Liver (tissue), 8 donors: ENCODE measurements at regions not wholly inside any gene's neighbourhood (a gene's known extent, or its start where the extent isn't known, plus 50 kb on each side); places are given as distances from the start of the nearest gene placed in this dataset.

Experiments used
- DNase-seq: peaks from one replicate; pipeline ENCODE4 v3.0.0-alpha.2; 2017; ENCODE audit warnings: low spot score
- H3K27ac ChIP-seq, 2 donors: one replicate each; pipeline ENCODE4 v1.7.0; 2013; ENCODE audit warnings: inconsistent platforms in 2 of 2, low read length in 2 of 2, control low read depth in 1 of 2, low read depth in 1 of 2, mild to moderate bottlenecking in 1 of 2
- H3K27me3 ChIP-seq, 4 donors: one replicate each; pipeline versions ENCODE4 v1.6.1 to v1.7.0; 2013; ENCODE audit warnings: low read length in 3 of 4, inconsistent platforms in 1 of 4, mild to moderate bottlenecking in 1 of 4, moderate library complexity in 1 of 4; ENCODE audit not compliant: control insufficient read depth in 4 of 4, insufficient read depth in 4 of 4
- H3K36me3 ChIP-seq, 4 donors: one replicate each; pipeline versions ENCODE4 v1.6.1 to v1.7.0; 2013; ENCODE audit warnings: low read length in 3 of 4, mild to moderate bottlenecking in 3 of 4, low read depth in 1 of 4, moderate library complexity in 1 of 4; ENCODE audit not compliant: control insufficient read depth in 4 of 4, insufficient read depth in 3 of 4
- H3K4me1 ChIP-seq, 4 donors: one replicate each; pipeline versions ENCODE4 v1.6.1 to v1.7.0; 2013; ENCODE audit warnings: low read length in 3 of 4, mild to moderate bottlenecking in 3 of 4, moderate library complexity in 1 of 4; ENCODE audit not compliant: control insufficient read depth in 4 of 4, insufficient read depth in 4 of 4
- H3K4me3 ChIP-seq, 3 donors: one replicate each; pipeline versions ENCODE4 v1.6.1 to v1.7.0; 2013; ENCODE audit warnings: low read length in 3 of 3, control low read depth in 1 of 3, low read depth in 1 of 3, mild to moderate bottlenecking in 1 of 3
- H3K9ac ChIP-seq, 2 donors: one replicate each; pipeline ENCODE4 v1.7.0; 2013; ENCODE audit warnings: low read length in 2 of 2, mild to moderate bottlenecking in 2 of 2, moderate library complexity in 2 of 2, control low read depth in 1 of 2, low read depth in 1 of 2
- H3K9me3 ChIP-seq, 4 donors: one replicate each; pipeline versions ENCODE4 v1.6.1 to v1.7.0; 2013; ENCODE audit warnings: low read length in 3 of 4; ENCODE audit not compliant: control insufficient read depth in 4 of 4
- EGR1 ChIP-seq, 2 donors: IDR thresholded peaks; 2 replicates each; pipeline ENCODE4 v1.6.1; 2016 to 2018; ENCODE audit warnings: antibody characterized with exemption in 2 of 2, low read depth in 2 of 2
- FOXA1 ChIP-seq: IDR thresholded peaks from 2 replicates; pipeline ENCODE4 v1.6.1; 2016; ENCODE audit warnings: antibody characterized with exemption
- FOXA2 ChIP-seq: IDR thresholded peaks from 2 replicates; pipeline ENCODE4 v1.6.1; 2016; ENCODE audit warnings: antibody characterized with exemption
- GABPA ChIP-seq, 2 donors: IDR thresholded peaks in 1 of 2; conservative IDR thresholded peaks in 1 of 2; 2 replicates each; pipeline ENCODE4 v1.6.1; 2016; ENCODE audit warnings: antibody characterized with exemption in 2 of 2, mild to moderate bottlenecking in 1 of 2, moderate library complexity in 1 of 2
- HNF4A ChIP-seq, 2 donors: conservative IDR thresholded peaks; 2 replicates each; pipeline ENCODE4 v1.6.1; 2016; ENCODE audit warnings: antibody characterized with exemption in 2 of 2, mild to moderate bottlenecking in 2 of 2
- RXRA ChIP-seq, 2 donors: IDR thresholded peaks; 2 replicates each; pipeline ENCODE4 v1.6.1; 2017 to 2018; ENCODE audit warnings: antibody characterized with exemption in 2 of 2, mild to moderate bottlenecking in 1 of 2
- SP1 ChIP-seq: IDR thresholded peaks from 2 replicates; pipeline ENCODE4 v1.6.1; 2018; ENCODE audit warnings: antibody characterized with exemption, mild to moderate bottlenecking
- TAF1 ChIP-seq: conservative IDR thresholded peaks from 2 replicates; pipeline ENCODE4 v1.6.1; 2016; ENCODE audit warnings: antibody characterized with exemption, mild to moderate bottlenecking
- WGBS: extraction: QIAGEN DNeasy Blood & Tissue Kit; methylation state at CpG from one replicate; pipeline ENCODE4 v1.1.7; 2013; 5-methylcytosine and 5-hydroxymethylcytosine counted together
- TF ChIP-seq, protein P1 (sequence below): IDR thresholded peaks from 2 replicates; pipeline ENCODE4 v1.6.1; 2016; ENCODE audit warnings: antibody characterized with exemption, mild to moderate bottlenecking
- TF ChIP-seq, protein P2 (sequence below): IDR thresholded peaks from 2 replicates; pipeline ENCODE4 v1.6.1; 2016; ENCODE audit warnings: antibody characterized with exemption
- TF ChIP-seq, protein P3 (sequence below): fragments of 150-350 bp; IDR thresholded peaks from 2 replicates; pipeline ENCODE4 v1.5.1; 2017; ENCODE audit warnings: improper control_type of control experiment, low read depth, low read length; ENCODE audit not compliant: missing input control
- TF ChIP-seq, protein P4 (sequence below): IDR thresholded peaks from 2 replicates; pipeline ENCODE4 v1.6.1; 2016; ENCODE audit warnings: antibody characterized with exemption
- donor health status: healthy.
- donor health status: healthy.
- donor health status: healthy.
- donor health status: healthy.
- donor health status: healthy.

DNA sequence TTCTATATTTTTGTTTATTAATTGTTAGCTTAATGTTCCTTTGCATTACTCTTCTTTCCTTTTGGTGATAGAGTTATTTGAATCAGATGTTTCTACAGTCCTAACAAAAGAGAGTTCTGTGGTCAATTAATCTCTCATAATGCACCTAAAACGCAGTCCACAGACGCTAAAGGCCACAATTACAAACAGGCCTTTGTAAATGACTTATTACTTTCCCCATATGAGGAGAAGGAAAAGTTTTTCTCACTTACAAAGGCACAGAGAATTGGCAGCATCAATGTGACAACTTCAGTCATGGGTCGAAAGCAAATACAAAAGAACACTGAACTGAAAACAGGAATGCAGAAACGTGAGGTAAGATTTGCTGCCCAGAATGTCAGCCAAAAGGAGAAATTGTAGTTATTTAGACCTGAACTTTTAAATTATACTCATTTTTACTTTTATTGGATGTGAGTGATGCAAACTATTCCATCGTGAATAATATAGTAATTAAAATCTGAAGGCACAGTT is 142.0 kb upstream of the SYT10 start:
- H3K27ac ChIP-seq = no peak overlapping the region
- no peak for DNase-seq
- no peaks in the 10 kb centered on the region for H3K9me3 ChIP-seq
- WGBS = 64% methylated on average over 5 of the region's 5 CpGs
- no peak overlapping the region for H3K4me3 ChIP-seq
- no peaks in the 10 kb centered on the region for H3K36me3 ChIP-seq
- no peaks in the 10 kb centered on the region for H3K27me3 ChIP-seq
- no peak overlapping the region for H3K9ac ChIP-seq
- no peaks in the 10 kb centered on the region for H3K4me1 ChIP-seq
- TF ChIP-seq, protein P1, sequence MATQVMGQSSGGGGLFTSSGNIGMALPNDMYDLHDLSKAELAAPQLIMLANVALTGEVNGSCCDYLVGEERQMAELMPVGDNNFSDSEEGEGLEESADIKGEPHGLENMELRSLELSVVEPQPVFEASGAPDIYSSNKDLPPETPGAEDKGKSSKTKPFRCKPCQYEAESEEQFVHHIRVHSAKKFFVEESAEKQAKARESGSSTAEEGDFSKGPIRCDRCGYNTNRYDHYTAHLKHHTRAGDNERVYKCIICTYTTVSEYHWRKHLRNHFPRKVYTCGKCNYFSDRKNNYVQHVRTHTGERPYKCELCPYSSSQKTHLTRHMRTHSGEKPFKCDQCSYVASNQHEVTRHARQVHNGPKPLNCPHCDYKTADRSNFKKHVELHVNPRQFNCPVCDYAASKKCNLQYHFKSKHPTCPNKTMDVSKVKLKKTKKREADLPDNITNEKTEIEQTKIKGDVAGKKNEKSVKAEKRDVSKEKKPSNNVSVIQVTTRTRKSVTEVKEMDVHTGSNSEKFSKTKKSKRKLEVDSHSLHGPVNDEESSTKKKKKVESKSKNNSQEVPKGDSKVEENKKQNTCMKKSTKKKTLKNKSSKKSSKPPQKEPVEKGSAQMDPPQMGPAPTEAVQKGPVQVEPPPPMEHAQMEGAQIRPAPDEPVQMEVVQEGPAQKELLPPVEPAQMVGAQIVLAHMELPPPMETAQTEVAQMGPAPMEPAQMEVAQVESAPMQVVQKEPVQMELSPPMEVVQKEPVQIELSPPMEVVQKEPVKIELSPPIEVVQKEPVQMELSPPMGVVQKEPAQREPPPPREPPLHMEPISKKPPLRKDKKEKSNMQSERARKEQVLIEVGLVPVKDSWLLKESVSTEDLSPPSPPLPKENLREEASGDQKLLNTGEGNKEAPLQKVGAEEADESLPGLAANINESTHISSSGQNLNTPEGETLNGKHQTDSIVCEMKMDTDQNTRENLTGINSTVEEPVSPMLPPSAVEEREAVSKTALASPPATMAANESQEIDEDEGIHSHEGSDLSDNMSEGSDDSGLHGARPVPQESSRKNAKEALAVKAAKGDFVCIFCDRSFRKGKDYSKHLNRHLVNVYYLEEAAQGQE = no peak
- TF ChIP-seq TAF1 (no peak), GABPA (IDR thresholded peaks at IDR 0.05 in 1 of 2, conservative IDR thresholded peaks at IDR 0.05 in 1 of 2) (no peak), EGR1 (IDR thresholded peaks at IDR 0.05; ENCODE audit: low read depth in 2 of 2) (no peak)

DNA sequence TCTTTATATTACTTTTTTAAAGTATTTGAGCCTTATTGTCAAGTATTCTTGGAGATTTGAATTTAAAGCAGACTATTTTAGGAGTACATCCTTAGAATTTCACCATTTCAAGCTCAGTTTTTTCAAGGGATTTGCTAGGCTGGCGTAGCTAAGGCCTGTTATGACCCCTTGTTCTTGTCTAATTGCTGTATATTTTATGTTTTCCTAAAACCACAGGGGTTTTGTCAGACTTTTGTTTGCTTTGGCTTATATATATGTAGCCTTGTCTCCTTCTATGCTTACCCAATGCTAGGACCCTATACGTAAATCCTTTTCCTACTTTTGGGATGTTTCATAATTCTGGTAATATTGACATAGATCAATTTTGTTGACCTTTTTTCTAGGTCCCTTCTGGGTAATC is 147.0 kb upstream of the SYT10 start:
- no peaks in the 10 kb centered on the region for H3K4me1 ChIP-seq
- WGBS = 64% methylated on average over 2 of the region's 2 CpGs
- H3K27ac ChIP-seq = no peak overlapping the region
- TF ChIP-seq FOXA1 (no peak), GABPA (IDR thresholded peaks at IDR 0.05 in 1 of 2, conservative IDR thresholded peaks at IDR 0.05 in 1 of 2) (no peak), FOXA2 (no peak), HNF4A (conservative IDR thresholded peaks at IDR 0.05) (no peak), RXRA (IDR thresholded peaks at IDR 0.05) (no peak), SP1 (no peak)
- TF ChIP-seq, protein P2, sequence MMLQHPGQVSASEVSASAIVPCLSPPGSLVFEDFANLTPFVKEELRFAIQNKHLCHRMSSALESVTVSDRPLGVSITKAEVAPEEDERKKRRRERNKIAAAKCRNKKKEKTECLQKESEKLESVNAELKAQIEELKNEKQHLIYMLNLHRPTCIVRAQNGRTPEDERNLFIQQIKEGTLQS = no peak
- TF ChIP-seq, protein P3, sequence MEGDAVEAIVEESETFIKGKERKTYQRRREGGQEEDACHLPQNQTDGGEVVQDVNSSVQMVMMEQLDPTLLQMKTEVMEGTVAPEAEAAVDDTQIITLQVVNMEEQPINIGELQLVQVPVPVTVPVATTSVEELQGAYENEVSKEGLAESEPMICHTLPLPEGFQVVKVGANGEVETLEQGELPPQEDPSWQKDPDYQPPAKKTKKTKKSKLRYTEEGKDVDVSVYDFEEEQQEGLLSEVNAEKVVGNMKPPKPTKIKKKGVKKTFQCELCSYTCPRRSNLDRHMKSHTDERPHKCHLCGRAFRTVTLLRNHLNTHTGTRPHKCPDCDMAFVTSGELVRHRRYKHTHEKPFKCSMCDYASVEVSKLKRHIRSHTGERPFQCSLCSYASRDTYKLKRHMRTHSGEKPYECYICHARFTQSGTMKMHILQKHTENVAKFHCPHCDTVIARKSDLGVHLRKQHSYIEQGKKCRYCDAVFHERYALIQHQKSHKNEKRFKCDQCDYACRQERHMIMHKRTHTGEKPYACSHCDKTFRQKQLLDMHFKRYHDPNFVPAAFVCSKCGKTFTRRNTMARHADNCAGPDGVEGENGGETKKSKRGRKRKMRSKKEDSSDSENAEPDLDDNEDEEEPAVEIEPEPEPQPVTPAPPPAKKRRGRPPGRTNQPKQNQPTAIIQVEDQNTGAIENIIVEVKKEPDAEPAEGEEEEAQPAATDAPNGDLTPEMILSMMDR = no peak
- TF ChIP-seq, protein P4, sequence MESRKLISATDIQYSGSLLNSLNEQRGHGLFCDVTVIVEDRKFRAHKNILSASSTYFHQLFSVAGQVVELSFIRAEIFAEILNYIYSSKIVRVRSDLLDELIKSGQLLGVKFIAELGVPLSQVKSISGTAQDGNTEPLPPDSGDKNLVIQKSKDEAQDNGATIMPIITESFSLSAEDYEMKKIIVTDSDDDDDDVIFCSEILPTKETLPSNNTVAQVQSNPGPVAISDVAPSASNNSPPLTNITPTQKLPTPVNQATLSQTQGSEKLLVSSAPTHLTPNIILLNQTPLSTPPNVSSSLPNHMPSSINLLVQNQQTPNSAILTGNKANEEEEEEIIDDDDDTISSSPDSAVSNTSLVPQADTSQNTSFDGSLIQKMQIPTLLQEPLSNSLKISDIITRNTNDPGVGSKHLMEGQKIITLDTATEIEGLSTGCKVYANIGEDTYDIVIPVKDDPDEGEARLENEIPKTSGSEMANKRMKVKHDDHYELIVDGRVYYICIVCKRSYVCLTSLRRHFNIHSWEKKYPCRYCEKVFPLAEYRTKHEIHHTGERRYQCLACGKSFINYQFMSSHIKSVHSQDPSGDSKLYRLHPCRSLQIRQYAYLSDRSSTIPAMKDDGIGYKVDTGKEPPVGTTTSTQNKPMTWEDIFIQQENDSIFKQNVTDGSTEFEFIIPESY = no peak
- no peak overlapping the region for H3K4me3 ChIP-seq
- no peaks in the 10 kb centered on the region for H3K27me3 ChIP-seq
- H3K36me3 ChIP-seq = no peaks in the 10 kb centered on the region
- H3K9me3 ChIP-seq = no peaks in the 10 kb centered on the region
- no peak overlapping the region for H3K9ac ChIP-seq
- no peak for DNase-seq
